Ammon's horn (tissue), 1 donor: ENCODE measurements at regions not wholly inside any gene's neighbourhood (a gene's known extent, or its start where the extent isn't known, plus 50 kb on each side); places are given as distances from the start of the nearest gene placed in this dataset.
"Not testable (repeated sequence)": the region's sequence is repeated elsewhere in the genome, so short reads cannot be mapped to it uniquely, and the experiment has no call there.

Source experiments
- DNase-seq: peaks from one replicate; pipeline ENCODE4 v3.0.0-alpha.2; 2016; ENCODE audit warnings: low spot score

GRCh38 chr2:131753640-131754561, 226.2 kb downstream of the CCDC74A start:
- DNase-seq, result no peak

- DNase-seq, result no peak
Measured at GRCh38 chr2:131754929-131755720, 227.4 kb downstream of the CCDC74A start.

- DNase-seq, result no peak
Measured at GRCh38 chr2:131756141-131756907, 228.6 kb downstream of the CCDC74A start.

- DNase-seq, result not testable (repeated sequence)
Measured at GRCh38 chr2:131758941-131759340, 231.3 kb downstream of the CCDC74A start.

GRCh38 chr2:131774955-131775555, 247.4 kb downstream of the CCDC74A start:
- not testable (repeated sequence) for DNase-seq

- DNase-seq, result not testable (repeated sequence)
Measured at GRCh38 chr2:131775903-131776506, 248.3 kb downstream of the CCDC74A start.

GRCh38 chr2:131780446-131780845, 252.8 kb downstream of the CCDC74A start:
- not testable (repeated sequence) for DNase-seq

- DNase-seq, result no peak
Measured at GRCh38 chr2:131801210-131801744, 273.6 kb downstream of the CCDC74A start.

- DNase-seq, result peak; percentile 10
Measured at GRCh38 chr2:131801745-131802350, 274.2 kb downstream of the CCDC74A start.

GRCh38 chr2:131802351-131802836, 274.7 kb downstream of the CCDC74A start:
- peak; percentile 28 for DNase-seq

GRCh38 chr2:131803237-131803636, 275.5 kb downstream of the CCDC74A start:
- DNase-seq, result not testable (repeated sequence)

- DNase-seq, result not testable (repeated sequence)
Measured at GRCh38 chr2:131812605-131813004, 284.9 kb downstream of the CCDC74A start.

GRCh38 chr2:131813378-131813777, 285.7 kb downstream of the CCDC74A start:
- not testable (repeated sequence) for DNase-seq

- DNase-seq, result not testable (repeated sequence)
Measured at GRCh38 chr2:131818267-131818973, 290.7 kb downstream of the CCDC74A start.

GRCh38 chr2:131822237-131822721, 294.6 kb downstream of the CCDC74A start:
- DNase-seq, result not testable (repeated sequence)

GRCh38 chr2:131823058-131823457, 295.4 kb downstream of the CCDC74A start:
- DNase-seq, result not testable (repeated sequence)

GRCh38 chr2:131824986-131825385, 297.3 kb downstream of the CCDC74A start:
- not testable (repeated sequence) for DNase-seq

GRCh38 chr2:131827481-131828163, 299.9 kb downstream of the CCDC74A start:
- no peak for DNase-seq

GRCh38 chr2:131828164-131828561, 300.5 kb downstream of the CCDC74A start:
- no peak for DNase-seq
